OCI-LY1 (cell line): ENCODE measurements at regions not wholly inside any gene's neighbourhood (a gene's known extent, or its start where the extent isn't known, plus 50 kb on each side); places are given as distances from the start of the nearest gene placed in this dataset.

Experiments
- CTCF ChIP-seq: fragments of 200-600 bp; sonication (generic), shearing (Covaris generic); IDR thresholded peaks from 2 replicates; pipeline ENCODE4 v1.5.1; 2017; ENCODE audit warnings: mild to moderate bottlenecking, antibody characterized with exemption, low read length, moderate library complexity, mixed read lengths
- EZH2 ChIP-seq: fragments of 200-600 bp; sonication (generic), shearing (Covaris generic); IDR thresholded peaks from 2 replicates; pipeline ENCODE4 v1.8.0; 2017; ENCODE audit warnings: borderline replicate concordance, mixed run types, mild to moderate bottlenecking, antibody characterized with exemption, low read length, moderate library complexity, mixed read lengths

- TF ChIP-seq EZH2 (no peak), CTCF (no peak)
These were observed 1053.5 kb upstream of the FBXO33 start for GRCh38 chr14:40485688-40486087.
